Loucy (cell line): ENCODE measurements at regions not wholly inside any gene's neighbourhood (a gene's known extent, or its start where the extent isn't known, plus 50 kb on each side); places are given as distances from the start of the nearest gene placed in this dataset.

Experiments
- H2AFZ ChIP-seq: fragments of 200-600 bp; sonication (generic); 2 replicates; pipeline ENCODE4 v1.6.0; 2016; ENCODE audit warnings: antibody characterized with exemption, mild to moderate bottlenecking, low read length, moderate library complexity
- H3F3A ChIP-seq: fragments of 200-600 bp; 2 replicates; pipeline ENCODE4 v1.6.0; 2016; ENCODE audit warnings: antibody characterized with exemption, low read depth, mild to moderate bottlenecking
- H3K27me3 ChIP-seq: fragments of 200-600 bp; sonication (generic); 2 replicates; pipeline ENCODE4 v1.6.1; 2014; ENCODE audit warnings: low read length, mild to moderate bottlenecking; ENCODE audit not compliant: insufficient read depth, poor library complexity, severe bottlenecking
- H3K36me3 ChIP-seq: fragments of 200-600 bp; sonication (generic); 2 replicates; pipeline ENCODE4 v1.6.1; 2016; ENCODE audit warnings: low read length; ENCODE audit not compliant: insufficient read depth
- H3K4me1 ChIP-seq: fragments of 200-600 bp; sonication (generic); 2 replicates; pipeline ENCODE4 v1.5.1; 2014; ENCODE audit warnings: low read length, mild to moderate bottlenecking; ENCODE audit not compliant: insufficient read depth, poor library complexity, severe bottlenecking
- H3K4me2 ChIP-seq: fragments of 200-600 bp; sonication (generic); 2 replicates; pipeline ENCODE4 v1.6.0; 2014; ENCODE audit warnings: antibody characterized with exemption, low read length, low read depth, mild to moderate bottlenecking; ENCODE audit not compliant: poor library complexity, severe bottlenecking
- H3K4me3 ChIP-seq: fragments of 200-600 bp; sonication (generic); 2 replicates; pipeline ENCODE4 v1.5.1; 2014; ENCODE audit warnings: low read length, mild to moderate bottlenecking, mixed read lengths; ENCODE audit not compliant: poor library complexity, severe bottlenecking
- H3K79me2 ChIP-seq: fragments of 200-600 bp; sonication (generic); 2 replicates; pipeline ENCODE4 v1.6.1; 2014; ENCODE audit warnings: low read length; ENCODE audit not compliant: insufficient read depth
- H3K9ac ChIP-seq: fragments of 200-600 bp; sonication (generic); 2 replicates; pipeline ENCODE4 v1.6.0; 2014; ENCODE audit warnings: mild to moderate bottlenecking, low read depth, low read length, moderate library complexity; ENCODE audit not compliant: poor library complexity, severe bottlenecking
- H3K9me2 ChIP-seq: fragments of 200-600 bp; sonication (generic); replicated peaks from 2 replicates; pipeline ENCODE4 v1.6.1; 2016; ENCODE audit warnings: low read depth, low read length, mixed read lengths
- H3K9me3 ChIP-seq: fragments of 200-600 bp; sonication (generic); 2 replicates; pipeline ENCODE4 v1.6.1; 2014; ENCODE audit warnings: mild to moderate bottlenecking, antibody characterized with exemption, low read length, low read depth; ENCODE audit not compliant: insufficient read depth
- H4K20me1 ChIP-seq: fragments of 200-600 bp; sonication (generic); 2 replicates; pipeline ENCODE4 v1.6.0; 2014; ENCODE audit warnings: antibody characterized with exemption, low read length, mild to moderate bottlenecking; ENCODE audit not compliant: insufficient read depth, poor library complexity, severe bottlenecking
- CTCF ChIP-seq: fragments of 200-600 bp; sonication (generic); conservative IDR thresholded peaks from 2 replicates; pipeline ENCODE4 v1.5.1; 2014; ENCODE audit warnings: mild to moderate bottlenecking, antibody characterized with exemption, low read length
- EZH2phosphoT487 ChIP-seq: fragments of 200-600 bp; IDR thresholded peaks from 2 replicates; pipeline ENCODE4 v1.6.1; 2018; ENCODE audit warnings: antibody characterized with exemption, mild to moderate bottlenecking, moderate library complexity, borderline replicate concordance

- Histone ChIP-seq H2AFZ (no peak overlapping the region), H3K79me2 (no peaks in the 10 kb centered on the region), H3K9me2 (no peaks in the 10 kb centered on the region), H3K9me3 (no peaks in the 10 kb centered on the region), H3K9ac (no peak overlapping the region), H3K36me3 (no peaks in the 10 kb centered on the region), H4K20me1 (no peaks in the 10 kb centered on the region), H3F3A (no peaks in the 10 kb centered on the region), H3K4me2 (no peak overlapping the region), H3K4me1 (no peaks in the 10 kb centered on the region), H3K4me3 (no peak overlapping the region), H3K27me3 (no peaks in the 10 kb centered on the region)
- no peak for TF ChIP-seq EZH2phosphoT487
- TF ChIP-seq CTCF, result no peak
Measured at GRCh38 chr5:97635553-97635952, 452.5 kb upstream of the RIOK2 start.

GRCh38 chr5:97636766-97637165, 453.7 kb upstream of the RIOK2 start:
- Histone ChIP-seq H2AFZ (no peak overlapping the region), H3K4me2 (no peak overlapping the region), H3K4me3 (no peak overlapping the region), H4K20me1 (no peaks in the 10 kb centered on the region), H3K9me2 (no peaks in the 10 kb centered on the region), H3K4me1 (no peaks in the 10 kb centered on the region), H3K9me3 (no peaks in the 10 kb centered on the region), H3K27me3 (no peaks in the 10 kb centered on the region), H3F3A (no peaks in the 10 kb centered on the region), H3K36me3 (no peaks in the 10 kb centered on the region), H3K79me2 (no peaks in the 10 kb centered on the region), H3K9ac (no peak overlapping the region)
- TF ChIP-seq EZH2phosphoT487, result no peak
- no peak for TF ChIP-seq CTCF

- no peaks in the 10 kb centered on the region for H3K27me3 ChIP-seq
- no peaks in the 10 kb centered on the region for H3K79me2 ChIP-seq
- no peaks in the 10 kb centered on the region for H3K4me1 ChIP-seq
- no peak overlapping the region for H3K4me3 ChIP-seq
- no peak overlapping the region for H2AFZ ChIP-seq
- H4K20me1 ChIP-seq, result no peaks in the 10 kb centered on the region
- no peak for TF ChIP-seq EZH2phosphoT487
- no peak for TF ChIP-seq CTCF
- no peaks in the 10 kb centered on the region for H3K36me3 ChIP-seq
- no peaks in the 10 kb centered on the region for H3F3A ChIP-seq
- H3K4me2 ChIP-seq, result no peak overlapping the region
- H3K9me3 ChIP-seq, result no peaks in the 10 kb centered on the region
- H3K9me2 ChIP-seq, result no peaks in the 10 kb centered on the region
- no peak overlapping the region for H3K9ac ChIP-seq
Measured at GRCh38 chr5:97641081-97641480, 458.0 kb upstream of the RIOK2 start.
